Natural killer cell (primary cell): ENCODE measurements at regions not wholly inside any gene's neighbourhood (a gene's known extent, or its start where the extent isn't known, plus 50 kb on each side); places are given as distances from the start of the nearest gene placed in this dataset.

Source experiments
- ATAC-seq, 3 donors: fragments of 150-1000 bp in 2 of 3; fragments of 200-7000 bp in 1 of 3; cut with Tn5 transposase; 1 replicate in 1 of 3; 2 replicates in 2 of 3; pipeline ENCODE4 v1.10.0; 2021; ENCODE audit warnings: mild to moderate bottlenecking in 2 of 3, moderate library complexity in 2 of 3
- DNase-seq, 2 donors: peaks; one replicate each; pipeline versions ENCODE4 v3.0.0 to v3.0.0-alpha.2; 2013 to 2021; ENCODE audit warnings: mixed read lengths in 1 of 2
- H3K27ac ChIP-seq: one replicate; pipeline ENCODE4 v1.5.1; 2013; ENCODE audit warnings: mild to moderate bottlenecking, low read length
- H3K27me3 ChIP-seq: one replicate; pipeline ENCODE4 v1.6.1; 2013; ENCODE audit warnings: low read length; ENCODE audit not compliant: control insufficient read depth, insufficient read depth
- H3K36me3 ChIP-seq: one replicate; pipeline ENCODE4 v1.6.1; 2013; ENCODE audit warnings: low read length; ENCODE audit not compliant: control insufficient read depth, insufficient read depth
- H3K4me1 ChIP-seq: one replicate; pipeline ENCODE4 v1.6.1; 2013; ENCODE audit warnings: low read length; ENCODE audit not compliant: control insufficient read depth, insufficient read depth
- H3K4me3 ChIP-seq: one replicate; pipeline ENCODE4 v1.5.1; 2013; ENCODE audit warnings: low read length
- H3K9me3 ChIP-seq: one replicate; pipeline ENCODE4 v1.6.1; 2013; ENCODE audit warnings: low read length; ENCODE audit not compliant: control insufficient read depth, insufficient read depth
- H3K27ac Mint-ChIP-seq, 2 donors: one replicate each; pipeline ENCODE4 v1.8.0; 2022; ENCODE audit warnings: mild to moderate bottlenecking in 2 of 2, mixed read lengths in 2 of 2, moderate library complexity in 1 of 2
- H3K27me3 Mint-ChIP-seq, 2 donors: one replicate each; pipeline ENCODE4 v1.8.0; 2022; ENCODE audit warnings: low read depth in 2 of 2, mixed read lengths in 2 of 2
- H3K36me3 Mint-ChIP-seq: one replicate; pipeline ENCODE4 v1.8.0; 2022; ENCODE audit warnings: mixed read lengths
- H3K4me1 Mint-ChIP-seq, 2 donors: one replicate each; pipeline ENCODE4 v1.8.0; 2022; ENCODE audit warnings: mixed read lengths in 2 of 2
- H3K4me3 Mint-ChIP-seq: one replicate; pipeline ENCODE4 v1.8.0; 2022; ENCODE audit warnings: mild to moderate bottlenecking, moderate library complexity, mixed read lengths
- H3K9me3 Mint-ChIP-seq, 2 donors: one replicate each; pipeline ENCODE4 v1.8.0; 2022; ENCODE audit warnings: mixed read lengths in 2 of 2
- WGBS: methylation state at CpG from one replicate; pipeline ENCODE4 v1.1.7; 2013; ENCODE audit warnings: missing lambda C conversion rate; ENCODE audit not compliant: insufficient coverage; 5-methylcytosine and 5-hydroxymethylcytosine counted together
- intact Hi-C: fragments of 100-400 bp; cut with micrococcal nuclease; formaldehyde crosslinking; loops from one replicate; pipeline ENCODE4 v1.14.2; 2022
- TF ChIP-seq, protein P1 (sequence below): fragments of 200-600 bp; IDR thresholded peaks from one replicate; pipeline ENCODE4 v1.8.0; 2022; ENCODE audit warnings: antibody characterized with exemption

DNA sequence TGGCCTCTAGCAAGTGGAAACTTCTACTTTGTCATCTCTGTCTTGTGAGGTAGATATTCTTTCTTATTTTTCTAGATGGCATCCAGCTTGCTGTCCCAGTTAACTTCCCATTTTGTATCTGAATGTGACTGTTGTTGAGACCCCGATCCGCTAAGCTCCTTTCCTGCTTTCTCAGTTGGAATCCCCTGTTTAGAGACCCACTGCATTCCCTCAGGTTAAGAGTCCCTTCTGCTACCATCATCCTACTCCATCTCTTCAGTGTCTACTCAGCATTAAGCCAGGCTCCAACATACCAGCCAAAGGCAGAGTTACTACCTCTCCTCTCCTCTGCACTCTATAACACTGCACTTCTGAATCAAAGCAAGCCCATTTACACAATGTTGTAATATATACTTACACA is 1300.4 kb upstream of the CHAC2 start:
- intact Hi-C loops: no loop called here
- Histone ChIP-seq H3K36me3 (no peaks in the 10 kb centered on the region), H3K27me3 (no peaks in the 10 kb centered on the region), H3K27ac (no peak overlapping the region), H3K4me1 (no peaks in the 10 kb centered on the region), H3K4me3 (no peak overlapping the region), H3K9me3 (peaks cover 10% of the 10 kb centered on the region)
- 92% methylated on average over 2 of the region's 2 CpGs for WGBS
- no peak overlapping the region for H3K27ac Mint-ChIP-seq
- H3K27me3 Mint-ChIP-seq: no peaks in the 10 kb centered on the region
- DNase-seq: no peak
- TF ChIP-seq, protein P1, sequence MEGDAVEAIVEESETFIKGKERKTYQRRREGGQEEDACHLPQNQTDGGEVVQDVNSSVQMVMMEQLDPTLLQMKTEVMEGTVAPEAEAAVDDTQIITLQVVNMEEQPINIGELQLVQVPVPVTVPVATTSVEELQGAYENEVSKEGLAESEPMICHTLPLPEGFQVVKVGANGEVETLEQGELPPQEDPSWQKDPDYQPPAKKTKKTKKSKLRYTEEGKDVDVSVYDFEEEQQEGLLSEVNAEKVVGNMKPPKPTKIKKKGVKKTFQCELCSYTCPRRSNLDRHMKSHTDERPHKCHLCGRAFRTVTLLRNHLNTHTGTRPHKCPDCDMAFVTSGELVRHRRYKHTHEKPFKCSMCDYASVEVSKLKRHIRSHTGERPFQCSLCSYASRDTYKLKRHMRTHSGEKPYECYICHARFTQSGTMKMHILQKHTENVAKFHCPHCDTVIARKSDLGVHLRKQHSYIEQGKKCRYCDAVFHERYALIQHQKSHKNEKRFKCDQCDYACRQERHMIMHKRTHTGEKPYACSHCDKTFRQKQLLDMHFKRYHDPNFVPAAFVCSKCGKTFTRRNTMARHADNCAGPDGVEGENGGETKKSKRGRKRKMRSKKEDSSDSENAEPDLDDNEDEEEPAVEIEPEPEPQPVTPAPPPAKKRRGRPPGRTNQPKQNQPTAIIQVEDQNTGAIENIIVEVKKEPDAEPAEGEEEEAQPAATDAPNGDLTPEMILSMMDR: no peak
- H3K9me3 Mint-ChIP-seq: peaks cover 10 to 25% of the 10 kb centered on the region in 2 donors
- H3K36me3 Mint-ChIP-seq: no peaks in the 10 kb centered on the region
- ATAC-seq: no peak
- no peaks in the 10 kb centered on the region for H3K4me1 Mint-ChIP-seq
- H3K4me3 Mint-ChIP-seq: no peak overlapping the region

DNA sequence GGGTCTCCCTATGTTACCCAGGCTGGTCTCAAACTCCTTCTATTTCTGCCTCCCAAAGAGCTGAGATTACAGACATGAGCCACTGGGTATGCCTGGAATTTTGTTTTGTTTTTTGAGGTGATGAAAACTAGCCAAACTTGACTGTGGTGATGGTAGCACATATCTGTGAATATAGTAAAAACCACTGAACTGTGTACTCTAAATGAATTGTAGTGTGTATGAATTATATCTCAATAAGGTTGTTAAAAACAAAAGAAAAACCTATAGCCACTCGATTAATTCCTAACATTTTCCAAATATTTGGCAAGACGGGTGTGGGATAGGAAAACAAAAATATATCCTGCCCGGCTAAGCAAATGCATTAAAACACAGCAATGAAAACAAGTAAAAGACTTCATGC is 1302.3 kb upstream of the CHAC2 start:
- Histone ChIP-seq H3K9me3 (no peaks in the 10 kb centered on the region), H3K36me3 (no peaks in the 10 kb centered on the region)
- no peak overlapping the region for H3K4me3 Mint-ChIP-seq

DNA sequence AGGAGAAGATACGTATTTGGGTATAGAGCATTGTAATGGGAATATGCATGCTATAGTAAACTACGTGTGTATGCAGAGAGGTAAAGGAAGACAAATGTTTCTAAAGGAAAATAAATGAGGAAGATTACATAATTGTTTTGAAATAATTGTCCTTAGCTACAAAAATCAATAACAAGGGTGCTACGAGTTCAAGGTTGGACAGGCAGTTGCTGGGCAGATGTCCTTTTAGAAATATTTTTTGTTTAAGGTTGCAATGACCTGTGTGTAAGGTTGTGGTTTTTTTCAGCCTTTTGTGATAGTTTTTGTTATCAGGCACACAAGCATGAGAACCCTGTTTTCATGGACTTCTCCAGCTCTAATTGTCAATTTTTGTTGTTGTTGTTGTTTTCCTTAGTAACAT is 1304.1 kb upstream of the CHAC2 start:
- 88% methylated on average over 3 of the region's 3 CpGs for WGBS
- Mint-ChIP-seq H3K9me3 (peaks cover 12 to 25% of the 10 kb centered on the region in 2 donors), H3K4me1 (no peaks in the 10 kb centered on the region)

More for the DNA sequence above, 1302.3 kb upstream of the CHAC2 start:
- DNase-seq: no peak
- Mint-ChIP-seq H3K27me3 (no peaks in the 10 kb centered on the region), H3K4me1 (no peaks in the 10 kb centered on the region), H3K36me3 (no peaks in the 10 kb centered on the region), H3K27ac (no peak overlapping the region), H3K9me3 (peaks cover 10 to 28% of the 10 kb centered on the region in 2 donors)
- WGBS: 90% methylated on average over 3 of the region's 3 CpGs
- no peak overlapping the region for H3K4me3 ChIP-seq
- ATAC-seq: no peak
- H3K27ac ChIP-seq: no peak overlapping the region
- H3K4me1 ChIP-seq: no peaks in the 10 kb centered on the region
- intact Hi-C loops: no loop called here
- no peaks in the 10 kb centered on the region for H3K27me3 ChIP-seq
- TF ChIP-seq, protein P1: no peak

More for the DNA sequence above, 1304.1 kb upstream of the CHAC2 start:
- no peaks in the 10 kb centered on the region for H3K36me3 ChIP-seq
- H3K4me3 Mint-ChIP-seq: no peak overlapping the region
- no peak overlapping the region for H3K27ac ChIP-seq
- no peaks in the 10 kb centered on the region for H3K27me3 ChIP-seq
- no peaks in the 10 kb centered on the region for H3K4me1 ChIP-seq
- no peak overlapping the region for H3K27ac Mint-ChIP-seq
- H3K27me3 Mint-ChIP-seq: no peaks in the 10 kb centered on the region
- no peak for ATAC-seq
- H3K9me3 ChIP-seq: no peaks in the 10 kb centered on the region
- intact Hi-C loops: no loop called here
- DNase-seq: no peak
- H3K36me3 Mint-ChIP-seq: peaks cover 7% of the 10 kb centered on the region
- TF ChIP-seq, protein P1: no peak
- no peak overlapping the region for H3K4me3 ChIP-seq
